B cell (primary cell): ENCODE measurements at regions not wholly inside any gene's neighbourhood (a gene's known extent, or its start where the extent isn't known, plus 50 kb on each side); places are given as distances from the start of the nearest gene placed in this dataset.

ENCODE experiments used
- ATAC-seq: fragments of 200-7000 bp; cut with Tn5 transposase; one replicate; pipeline ENCODE4 v1.10.0; 2021; ENCODE audit warnings: low read depth, mild to moderate bottlenecking, moderate number of reproducible peaks, moderate library complexity
- CTCF ChIA-PET: fragments of 350-600 bp; sonication (Branson Sonifier 250); formaldehyde crosslinking; loops from one replicate; lab custom pipeline; 2021; ENCODE audit warnings: antibody characterized with exemption, inconsistent platforms; lab: Charles Lee
- POLR2A ChIA-PET: fragments of 350-600 bp; sonication (Branson Sonifier 250); formaldehyde crosslinking; loops from one replicate; lab custom pipeline; 2021; ENCODE audit warnings: antibody characterized with exemption; lab: Charles Lee
- DNase-seq: peaks from one replicate; pipeline ENCODE4 v3.0.0; 2013
- H2AFZ ChIP-seq: 2 replicates; pipeline ENCODE4 v1.6.1; 2012; ENCODE audit warnings: mild to moderate bottlenecking, low read depth, low read length; ENCODE audit not compliant: insufficient read depth, poor library complexity, severe bottlenecking
- H3K27ac ChIP-seq, 2 donors: 1 replicate in 1 of 2; 2 replicates in 1 of 2; pipeline ENCODE4 v1.5.1; 2012 to 2013; ENCODE audit warnings: low read length in 2 of 2, mild to moderate bottlenecking in 2 of 2, moderate library complexity in 1 of 2
- H3K27me3 ChIP-seq, 4 experiments: fragments of 200-600 bp in 1 of 4; sonication (generic) in 1 of 4; replicated peaks in 1 of 4; 1 replicate in 2 of 4; 2 replicates in 2 of 4; pipeline versions ENCODE4 v1.6.1 to v1.7.0; 2013 to 2016; ENCODE audit warnings: low read length in 3 of 4, mild to moderate bottlenecking in 2 of 4, mixed read lengths in 1 of 4, moderate library complexity in 1 of 4; ENCODE audit not compliant: insufficient read depth in 4 of 4, control insufficient read depth in 3 of 4; ENCODE audit errors: control extremely low read depth in 1 of 4
- H3K36me3 ChIP-seq, 2 experiments: replicated peaks in 1 of 2; 1 replicate in 1 of 2; 2 replicates in 1 of 2; pipeline versions ENCODE4 v1.6.1 to v1.7.1; 2013; ENCODE audit warnings: low read length in 1 of 2; ENCODE audit not compliant: insufficient read depth in 2 of 2, control insufficient read depth in 1 of 2; ENCODE audit errors: control extremely low read depth in 1 of 2, extremely low read depth in 1 of 2
- H3K4me1 ChIP-seq, 2 donors: fragments of 200-600 bp in 1 of 2; sonication (generic) in 1 of 2; 1 replicate in 1 of 2; 2 replicates in 1 of 2; pipeline versions ENCODE4 v1.5.1 to v1.6.1; 2013 to 2017; ENCODE audit warnings: low read length in 2 of 2; ENCODE audit not compliant: control insufficient read depth in 2 of 2, insufficient read depth in 2 of 2
- H3K4me2 ChIP-seq: replicated peaks from 2 replicates; pipeline ENCODE3; 2012; ENCODE audit warnings: mild to moderate bottlenecking, low read depth, low read length; ENCODE audit not compliant: poor library complexity, severe bottlenecking
- H3K4me3 ChIP-seq, 5 experiments: fragments of 200-600 bp in 1 of 5; sonication (generic) in 1 of 5; 1 replicate in 3 of 5; 2 replicates in 2 of 5; pipeline versions ENCODE4 v1.5.1 to v1.7.0; 2011 to 2016; ENCODE audit warnings: low read length in 4 of 5, mild to moderate bottlenecking in 4 of 5, low read depth in 2 of 5, control low read depth in 1 of 5, moderate library complexity in 1 of 5; ENCODE audit not compliant: insufficient read depth in 1 of 5; ENCODE audit errors: control extremely low read depth in 1 of 5, extremely low read depth in 1 of 5
- H3K79me2 ChIP-seq: fragments of 200-600 bp; sonication (generic); one replicate; pipeline ENCODE4 v1.6.0; 2016; ENCODE audit warnings: low read length; ENCODE audit not compliant: control insufficient read depth, insufficient read depth
- H3K9ac ChIP-seq: fragments of 200-600 bp; sonication (generic); 2 replicates; pipeline ENCODE4 v1.6.1; 2017; ENCODE audit warnings: mild to moderate bottlenecking, low read length, moderate library complexity
- H3K9me3 ChIP-seq, 3 donors: one replicate each; pipeline versions ENCODE4 v1.6.1 to v1.7.1; 2013; ENCODE audit warnings: low read length in 2 of 3; ENCODE audit not compliant: control insufficient read depth in 2 of 3, insufficient read depth in 1 of 3; ENCODE audit errors: control extremely low read depth in 1 of 3
- H4K20me1 ChIP-seq: 2 replicates; pipeline ENCODE4 v1.6.0; 2012; ENCODE audit warnings: mild to moderate bottlenecking, low read length; ENCODE audit not compliant: insufficient read depth, control insufficient read depth, poor library complexity, severe bottlenecking
- H3K27ac Mint-ChIP-seq: one replicate; pipeline ENCODE4 v1.8.0; 2021; ENCODE audit warnings: mixed read lengths
- H3K27me3 Mint-ChIP-seq: one replicate; pipeline ENCODE4 v1.8.0; 2021; ENCODE audit warnings: mixed read lengths
- H3K4me1 Mint-ChIP-seq: one replicate; pipeline ENCODE4 v1.8.0; 2021; ENCODE audit warnings: mixed read lengths
- H3K4me3 Mint-ChIP-seq: one replicate; pipeline ENCODE4 v1.8.0; 2021; ENCODE audit warnings: mixed read lengths
- H3K9me3 Mint-ChIP-seq: one replicate; pipeline ENCODE4 v1.8.0; 2022; ENCODE audit warnings: mixed read lengths; ENCODE audit not compliant: insufficient read depth
- CTCF ChIP-seq: fragments of 200-600 bp; IDR thresholded peaks from one replicate; pipeline ENCODE4 v1.8.0; 2022; ENCODE audit warnings: antibody characterized with exemption, mild to moderate bottlenecking
- EZH2 ChIP-seq: IDR thresholded peaks from 2 replicates; pipeline ENCODE4 v1.6.1; 2012; ENCODE audit warnings: borderline replicate concordance, low read depth, mild to moderate bottlenecking, moderate library complexity, low read length; ENCODE audit not compliant: insufficient read depth, poor library complexity, severe bottlenecking
- WGBS: methylation state at CpG from one replicate; pipeline ENCODE4 v1.1.5; 2013; ENCODE audit warnings: missing lambda C conversion rate; ENCODE audit not compliant: insufficient coverage; 5-methylcytosine and 5-hydroxymethylcytosine counted together
- intact Hi-C: fragments of 100-400 bp; cut with micrococcal nuclease; formaldehyde crosslinking; loops from one replicate; pipeline ENCODE4 v1.10.0; 2022

GRCh38 chr12:27142101-27142721 lies 59.8 kb upstream of the C12orf71 start:
- no peaks in the 10 kb centered on the region for H4K20me1 ChIP-seq
- Mint-ChIP-seq H3K27ac (no peak overlapping the region), H3K27me3 (no peaks in the 10 kb centered on the region), H3K9me3 (no peaks in the 10 kb centered on the region), H3K4me3 (no peak overlapping the region), H3K4me1 (peaks cover 8% of the 10 kb centered on the region)
- ChIA-PET POLR2A (no interaction called here), CTCF (interaction anchor here (1.0 to 3.1 kb wide), 9 partner anchors 10 to 167 kb away, joined by 3 to 18 read pairs (median 4); partner anchors contain the start of gene MED21)
- peak; percentile 66 for DNase-seq
- H3K9ac ChIP-seq = no peak overlapping the region
- no peaks in the 10 kb centered on the region for H3K36me3 ChIP-seq
- WGBS = 0% methylated on average over 1 of the region's 3 CpGs
- peak; percentile 63 for ATAC-seq
- H3K4me1 ChIP-seq = no peaks in the 10 kb centered on the region
- H3K27me3 ChIP-seq = no peaks in the 10 kb centered on the region
- H3K4me2 ChIP-seq = no peak overlapping the region
- TF ChIP-seq CTCF (peak; percentile 83), EZH2 (no peak)
- H3K27ac ChIP-seq = no peak overlapping the region
- intact Hi-C loops = loop anchor here (1.0 to 10.0 kb wide), 4 partner anchors 127 to 288 kb away; partner anchors contain the start of genes FGFR1OP2 and INTS13
- no peak overlapping the region for H2AFZ ChIP-seq
- H3K9me3 ChIP-seq = no peaks in the 10 kb centered on the region
- H3K4me3 ChIP-seq = no peak overlapping the region
- no peaks in the 10 kb centered on the region for H3K79me2 ChIP-seq
